ENCODE measurements at regions not wholly inside any gene's neighbourhood (a gene's known extent, or its start where the extent isn't known, plus 50 kb on each side); places are given as distances from the start of the nearest gene placed in this dataset.

- TF ChIP-seq CTCF (IDR thresholded peaks at IDR 0.05) = no peak
- TF ChIP-seq POLR2AphosphoS5 (IDR thresholded peaks at IDR 0.05) = no peak
- no peak for TF ChIP-seq POLR2A (IDR thresholded peaks at IDR 0.05; ENCODE audit: low read depth)
Observed at GRCh38 chr3:96071097-96071496, 743.3 kb upstream of the EPHA6 start.
